ENCODE measurements at regions not wholly inside any gene's neighbourhood (a gene's known extent, or its start where the extent isn't known, plus 50 kb on each side); places are given as distances from the start of the nearest gene placed in this dataset.

DNA sequence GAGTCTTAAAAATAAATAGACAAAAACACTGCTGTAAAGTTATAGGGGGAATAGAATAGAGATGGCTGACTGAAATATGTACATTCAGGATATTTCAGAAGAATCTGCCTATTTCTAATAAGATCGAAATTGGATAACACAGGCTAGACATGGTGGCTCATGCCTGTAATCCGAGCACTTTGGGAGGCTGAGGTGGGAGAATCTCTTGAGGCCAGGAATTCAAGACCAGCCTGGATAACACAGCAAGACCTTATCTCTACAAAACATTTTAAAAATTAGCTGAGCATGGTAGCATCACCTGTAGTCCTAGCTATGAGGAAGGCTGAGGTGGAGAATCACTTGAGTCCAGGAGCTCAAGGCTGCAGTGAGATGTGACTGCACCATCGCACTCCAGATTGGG is 146.6 kb upstream of the CCDC150 start:
- Histone ChIP-seq H3K9me2 (replicated peaks; ENCODE audit: control insufficient read depth, low read length) (no peaks in the 10 kb centered on the region), H3F3A (ENCODE audit: control insufficient read depth, insufficient read depth) (no peaks in the 10 kb centered on the region), H3K4me1 (ENCODE audit: control insufficient read depth, low read length) (no peaks in the 10 kb centered on the region), H3K27ac (ENCODE audit: low read depth, low read length) (no peak overlapping the region), H3K4me2 (ENCODE audit: low read length) (no peak overlapping the region), H3K36me3 (ENCODE audit: control insufficient read depth, low read length) (no peaks in the 10 kb centered on the region), H3K4me3 (ENCODE audit: low read length) (no peak overlapping the region), H3K9me3 (ENCODE audit: control insufficient read depth, insufficient read depth, low read length) (no peaks in the 10 kb centered on the region), H4K20me1 (ENCODE audit: control insufficient read depth, insufficient read depth, low read depth, low read length) (no peaks in the 10 kb centered on the region), H3K27me3 (ENCODE audit: control insufficient read depth, low read length) (no peaks in the 10 kb centered on the region), H3K79me2 (ENCODE audit: control insufficient read depth, low read length) (no peaks in the 10 kb centered on the region)
- no peak for TF ChIP-seq EZH2phosphoT487 (IDR thresholded peaks at IDR 0.05; ENCODE audit: borderline replicate concordance, low read length)
- TF ChIP-seq, protein P1, sequence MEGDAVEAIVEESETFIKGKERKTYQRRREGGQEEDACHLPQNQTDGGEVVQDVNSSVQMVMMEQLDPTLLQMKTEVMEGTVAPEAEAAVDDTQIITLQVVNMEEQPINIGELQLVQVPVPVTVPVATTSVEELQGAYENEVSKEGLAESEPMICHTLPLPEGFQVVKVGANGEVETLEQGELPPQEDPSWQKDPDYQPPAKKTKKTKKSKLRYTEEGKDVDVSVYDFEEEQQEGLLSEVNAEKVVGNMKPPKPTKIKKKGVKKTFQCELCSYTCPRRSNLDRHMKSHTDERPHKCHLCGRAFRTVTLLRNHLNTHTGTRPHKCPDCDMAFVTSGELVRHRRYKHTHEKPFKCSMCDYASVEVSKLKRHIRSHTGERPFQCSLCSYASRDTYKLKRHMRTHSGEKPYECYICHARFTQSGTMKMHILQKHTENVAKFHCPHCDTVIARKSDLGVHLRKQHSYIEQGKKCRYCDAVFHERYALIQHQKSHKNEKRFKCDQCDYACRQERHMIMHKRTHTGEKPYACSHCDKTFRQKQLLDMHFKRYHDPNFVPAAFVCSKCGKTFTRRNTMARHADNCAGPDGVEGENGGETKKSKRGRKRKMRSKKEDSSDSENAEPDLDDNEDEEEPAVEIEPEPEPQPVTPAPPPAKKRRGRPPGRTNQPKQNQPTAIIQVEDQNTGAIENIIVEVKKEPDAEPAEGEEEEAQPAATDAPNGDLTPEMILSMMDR (IDR thresholded peaks at IDR 0.05; ENCODE audit: low read depth, low read length, poor library complexity, severe bottlenecking): no peak

DNA sequence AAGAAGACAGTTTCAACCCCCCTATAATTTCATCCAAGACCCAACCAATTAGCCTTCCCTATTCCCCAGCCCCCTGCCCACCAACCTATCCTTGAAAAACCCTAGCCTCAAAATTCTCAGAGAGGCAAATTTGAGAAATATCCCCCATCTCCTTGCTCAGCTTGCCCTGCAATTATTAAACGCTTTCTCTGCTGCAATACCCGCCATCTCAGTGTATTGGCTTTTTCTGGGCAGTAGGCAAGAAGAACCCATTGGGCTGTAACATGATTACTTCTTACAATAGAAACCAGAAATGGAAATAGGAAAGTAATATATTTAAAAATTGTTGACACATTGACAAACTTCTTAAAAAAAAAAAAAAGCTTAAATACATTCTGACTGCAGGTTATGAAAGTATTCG is 140.6 kb upstream of the CCDC150 start:
- TF ChIP-seq EZH2phosphoT487 (IDR thresholded peaks at IDR 0.05; ENCODE audit: borderline replicate concordance, low read length): no peak
- TF ChIP-seq, protein P1 (IDR thresholded peaks at IDR 0.05; ENCODE audit: low read depth, low read length, poor library complexity, severe bottlenecking): no peak
- no peaks in the 10 kb centered on the region for H3K9me3 ChIP-seq (ENCODE audit: control insufficient read depth, insufficient read depth, low read length)
- no peaks in the 10 kb centered on the region for H3K36me3 ChIP-seq (ENCODE audit: control insufficient read depth, low read length)
- no peaks in the 10 kb centered on the region for H3F3A ChIP-seq (ENCODE audit: control insufficient read depth, insufficient read depth)
- no peak overlapping the region for H3K4me2 ChIP-seq (ENCODE audit: low read length)
- no peaks in the 10 kb centered on the region for H3K4me1 ChIP-seq (ENCODE audit: control insufficient read depth, low read length)
- no peaks in the 10 kb centered on the region for H3K9me2 ChIP-seq (replicated peaks; ENCODE audit: control insufficient read depth, low read length)
- H3K27me3 ChIP-seq (ENCODE audit: control insufficient read depth, low read length): no peaks in the 10 kb centered on the region
- H3K4me3 ChIP-seq (ENCODE audit: low read length): no peak overlapping the region
- no peak overlapping the region for H3K27ac ChIP-seq (ENCODE audit: low read depth, low read length)
- H4K20me1 ChIP-seq (ENCODE audit: control insufficient read depth, insufficient read depth, low read depth, low read length): no peaks in the 10 kb centered on the region
- H3K79me2 ChIP-seq (ENCODE audit: control insufficient read depth, low read length): no peaks in the 10 kb centered on the region

DNA sequence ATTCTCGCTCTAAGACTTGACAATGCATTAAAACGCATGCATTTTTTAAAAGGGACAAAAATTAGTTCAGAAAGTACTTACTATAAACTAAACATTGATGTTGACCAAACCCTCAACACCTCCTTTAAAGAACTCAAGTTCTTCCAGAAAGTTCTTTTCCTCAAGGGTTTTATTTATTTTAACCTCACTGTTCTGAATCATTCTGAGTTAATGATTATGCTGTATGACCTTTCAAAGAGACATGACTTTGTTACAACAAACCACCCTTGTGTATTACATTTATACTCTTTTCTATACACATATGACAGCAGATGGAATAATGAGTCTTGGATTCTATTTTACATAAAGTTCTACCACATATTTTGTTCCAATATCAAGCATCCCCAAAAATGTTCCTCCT is 139.8 kb upstream of the CCDC150 start:
- no peaks in the 10 kb centered on the region for H3K79me2 ChIP-seq (ENCODE audit: control insufficient read depth, low read length)
- H3K9me2 ChIP-seq (replicated peaks; ENCODE audit: control insufficient read depth, low read length): no peaks in the 10 kb centered on the region
- H3F3A ChIP-seq (ENCODE audit: control insufficient read depth, insufficient read depth): no peaks in the 10 kb centered on the region
- H4K20me1 ChIP-seq (ENCODE audit: control insufficient read depth, insufficient read depth, low read depth, low read length): no peaks in the 10 kb centered on the region
- no peaks in the 10 kb centered on the region for H3K27me3 ChIP-seq (ENCODE audit: control insufficient read depth, low read length)
- TF ChIP-seq, protein P1 (IDR thresholded peaks at IDR 0.05; ENCODE audit: low read depth, low read length, poor library complexity, severe bottlenecking): no peak
- TF ChIP-seq EZH2phosphoT487 (IDR thresholded peaks at IDR 0.05; ENCODE audit: borderline replicate concordance, low read length): no peak
- no peak overlapping the region for H3K27ac ChIP-seq (ENCODE audit: low read depth, low read length)
- no peak overlapping the region for H3K4me3 ChIP-seq (ENCODE audit: low read length)
- no peaks in the 10 kb centered on the region for H3K36me3 ChIP-seq (ENCODE audit: control insufficient read depth, low read length)
- no peaks in the 10 kb centered on the region for H3K4me1 ChIP-seq (ENCODE audit: control insufficient read depth, low read length)
- no peaks in the 10 kb centered on the region for H3K9me3 ChIP-seq (ENCODE audit: control insufficient read depth, insufficient read depth, low read length)
- H3K4me2 ChIP-seq (ENCODE audit: low read length): no peak overlapping the region

Data from DOHH2 (cell line).